ENCODE measurements at regions not wholly inside any gene's neighbourhood (a gene's known extent, or its start where the extent isn't known, plus 50 kb on each side); places are given as distances from the start of the nearest gene placed in this dataset.

GRCh38 chr2:125042727-125043126, 1017.6 kb downstream of the CNTNAP5 start:
- no peak for DNase-seq (ENCODE audit: low read depth)

- no peak for DNase-seq (ENCODE audit: low read depth)
These were observed 1045.8 kb downstream of the CNTNAP5 start for GRCh38 chr2:125070726-125071505.

- no peak for DNase-seq (ENCODE audit: low read depth)
These were observed 1048.4 kb downstream of the CNTNAP5 start for GRCh38 chr2:125073440-125073839.

- DNase-seq (ENCODE audit: low read depth), result no peak
These were observed 1060.8 kb downstream of the CNTNAP5 start for GRCh38 chr2:125085904-125086303.

- no peak for DNase-seq (ENCODE audit: low read depth)
These were observed 1061.5 kb downstream of the CNTNAP5 start for GRCh38 chr2:125086313-125087184.

GRCh38 chr2:125092276-125093009, 1067.4 kb downstream of the CNTNAP5 start:
- no peak for DNase-seq (ENCODE audit: low read depth)

GRCh38 chr2:125095826-125096225, 1070.7 kb downstream of the CNTNAP5 start:
- DNase-seq (ENCODE audit: low read depth), result no peak

GRCh38 chr2:125106710-125107109, 1081.6 kb downstream of the CNTNAP5 start:
- DNase-seq (ENCODE audit: low read depth), result no peak

- DNase-seq (ENCODE audit: low read depth), result no peak
These were observed 1082.4 kb downstream of the CNTNAP5 start for GRCh38 chr2:125107446-125107845.

GRCh38 chr2:125108251-125108650, 1083.2 kb downstream of the CNTNAP5 start:
- DNase-seq (ENCODE audit: low read depth), result no peak

GRCh38 chr2:125125902-125126301, 1100.8 kb downstream of the CNTNAP5 start:
- no peak for DNase-seq (ENCODE audit: low read depth)

- no peak for DNase-seq (ENCODE audit: low read depth)
These were observed 1135.9 kb downstream of the CNTNAP5 start for GRCh38 chr2:125160947-125161346.

- no peak for DNase-seq (ENCODE audit: low read depth)
These were observed 1142.1 kb downstream of the CNTNAP5 start for GRCh38 chr2:125167152-125167551.

GRCh38 chr2:125167820-125168219, 1142.7 kb downstream of the CNTNAP5 start:
- no peak for DNase-seq (ENCODE audit: low read depth)

GRCh38 chr2:125168442-125168841, 1143.4 kb downstream of the CNTNAP5 start:
- no peak for DNase-seq (ENCODE audit: low read depth)

GRCh38 chr2:125169022-125169763, 1144.1 kb downstream of the CNTNAP5 start:
- DNase-seq (ENCODE audit: low read depth), result no peak

GRCh38 chr2:125169764-125170146, 1144.7 kb downstream of the CNTNAP5 start:
- DNase-seq (ENCODE audit: low read depth), result no peak

GRCh38 chr2:125172181-125172580, 1147.1 kb downstream of the CNTNAP5 start:
- no peak for DNase-seq (ENCODE audit: low read depth)

- DNase-seq (ENCODE audit: low read depth), result no peak
These were observed 1150.3 kb downstream of the CNTNAP5 start for GRCh38 chr2:125175415-125175814.

- DNase-seq (ENCODE audit: low read depth), result no peak
These were observed 1160.7 kb downstream of the CNTNAP5 start for GRCh38 chr2:125185691-125186270.

GRCh38 chr2:125207431-125207830, 1182.3 kb downstream of the CNTNAP5 start:
- DNase-seq (ENCODE audit: low read depth), result no peak

Measured in stimulated activated CD8-positive, alpha-beta memory T cell treated with anti-CD3 and anti-CD28 coated beads, Interleukin-15, amount 100 ng/mL, for 1 hour (primary cell).